AG10803 (cell line): ENCODE measurements at regions not wholly inside any gene's neighbourhood (a gene's known extent, or its start where the extent isn't known, plus 50 kb on each side); places are given as distances from the start of the nearest gene placed in this dataset.

Experiments
- DNase-seq: peaks from one replicate; pipeline ENCODE4 v3.0.0; 2010; ENCODE audit warnings: low read depth
- H3K4me3 ChIP-seq: 2 replicates; pipeline ENCODE4 v1.5.1; 2011; ENCODE audit warnings: mild to moderate bottlenecking, low read length, control low read depth
- CTCF ChIP-seq: conservative IDR thresholded peaks from 2 replicates; pipeline ENCODE4 v1.5.1; 2011; ENCODE audit warnings: mild to moderate bottlenecking, low read length, control low read depth, inconsistent platforms

DNA sequence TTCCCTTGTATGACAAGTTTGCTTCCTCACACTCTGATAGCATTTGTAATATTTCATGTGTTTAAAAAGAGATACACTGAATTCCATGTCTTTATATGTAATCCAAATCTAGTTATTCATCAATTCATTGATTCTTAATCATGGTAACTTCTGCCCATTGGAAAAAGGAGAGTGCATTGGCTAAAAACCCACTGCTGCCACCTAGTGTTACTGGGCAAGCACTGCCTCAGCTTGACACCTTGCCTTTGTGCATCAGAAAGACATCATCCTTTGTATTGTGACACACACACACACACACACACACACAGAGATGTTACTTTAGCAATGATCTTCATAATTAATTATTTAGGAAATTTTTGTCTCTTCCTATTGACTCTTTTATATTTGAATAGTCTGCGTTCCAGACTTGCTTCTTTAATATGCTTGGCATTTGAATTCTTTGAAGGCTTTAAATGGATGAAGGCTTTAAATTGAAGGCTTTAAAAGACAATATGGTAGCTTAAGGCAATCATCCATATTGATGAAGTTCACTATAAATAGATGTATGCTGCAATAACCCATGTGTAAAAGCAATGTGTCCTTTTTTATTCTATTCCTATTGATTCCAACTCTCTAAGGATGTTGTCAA, 414.2 kb upstream of the CHST9 start:
- peak; percentile 98 for TF ChIP-seq CTCF
- H3K4me3 ChIP-seq, result no peak overlapping the region
- peak; percentile 33 for DNase-seq

- DNase-seq, result no peak
- TF ChIP-seq CTCF, result no peak
- H3K4me3 ChIP-seq, result no peak overlapping the region
Observed at GRCh38 chr18:27595113-27595838, 410.2 kb upstream of the CHST9 start.

GRCh38 chr18:27585602-27586173, 400.6 kb upstream of the CHST9 start:
- H3K4me3 ChIP-seq, result no peak overlapping the region
- DNase-seq, result no peak
- TF ChIP-seq CTCF, result no peak

DNA sequence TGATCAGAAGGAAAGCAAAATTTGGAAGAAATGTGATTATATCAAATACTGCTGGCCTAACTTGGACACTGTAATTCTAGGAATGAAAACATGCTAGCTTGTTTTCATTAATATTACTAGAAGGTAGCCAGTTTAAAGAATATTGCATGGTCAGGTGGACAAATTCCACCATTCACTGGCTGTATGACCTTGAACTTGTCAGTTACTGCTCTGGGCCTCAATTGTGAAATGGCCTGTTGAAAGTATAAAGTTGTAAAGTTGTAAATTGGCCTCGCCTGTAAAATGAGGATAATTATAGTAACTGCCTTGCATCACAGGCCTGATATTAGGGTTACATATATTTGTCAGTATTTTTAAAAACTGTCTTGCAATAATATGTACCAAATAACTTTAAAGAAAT, 398.4 kb upstream of the CHST9 start:
- DNase-seq, result no peak
- no peak overlapping the region for H3K4me3 ChIP-seq
- TF ChIP-seq CTCF, result no peak

GRCh38 chr18:27582760-27583412, 397.8 kb upstream of the CHST9 start:
- TF ChIP-seq CTCF, result no peak
- H3K4me3 ChIP-seq, result no peak overlapping the region
- no peak for DNase-seq

DNA sequence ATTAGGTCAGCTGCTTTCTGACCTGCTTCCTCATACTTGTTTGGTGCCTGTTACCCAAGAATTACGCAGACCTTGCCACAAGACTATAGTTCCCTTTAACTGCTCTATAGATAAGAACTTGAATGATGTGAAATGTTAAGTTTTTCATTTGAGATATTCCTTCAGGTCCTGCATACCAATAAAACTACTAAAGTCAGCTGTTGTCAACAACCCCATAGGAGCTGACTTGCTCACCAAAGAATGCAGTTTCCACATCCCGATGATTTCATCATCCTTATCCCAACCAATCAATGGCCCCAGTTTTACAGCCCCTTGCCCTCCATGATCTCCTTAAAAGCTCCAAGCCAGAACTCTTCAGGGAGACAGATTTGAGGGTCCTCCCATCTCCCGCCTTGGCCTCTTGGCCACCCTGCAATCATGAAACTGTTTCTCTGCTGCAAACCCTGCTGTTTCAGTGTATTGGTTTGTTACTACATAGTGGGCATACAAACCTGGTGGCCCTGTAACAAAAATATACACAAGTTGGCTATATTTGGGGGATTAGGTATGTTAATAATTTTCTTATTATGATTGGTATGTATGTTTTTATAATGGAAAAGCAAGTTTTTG, 396.3 kb upstream of the CHST9 start:
- no peak overlapping the region for H3K4me3 ChIP-seq
- DNase-seq, result no peak
- TF ChIP-seq CTCF, result no peak
